ENCODE measurements at regions not wholly inside any gene's neighbourhood (a gene's known extent, or its start where the extent isn't known, plus 50 kb on each side); places are given as distances from the start of the nearest gene placed in this dataset.

DNA sequence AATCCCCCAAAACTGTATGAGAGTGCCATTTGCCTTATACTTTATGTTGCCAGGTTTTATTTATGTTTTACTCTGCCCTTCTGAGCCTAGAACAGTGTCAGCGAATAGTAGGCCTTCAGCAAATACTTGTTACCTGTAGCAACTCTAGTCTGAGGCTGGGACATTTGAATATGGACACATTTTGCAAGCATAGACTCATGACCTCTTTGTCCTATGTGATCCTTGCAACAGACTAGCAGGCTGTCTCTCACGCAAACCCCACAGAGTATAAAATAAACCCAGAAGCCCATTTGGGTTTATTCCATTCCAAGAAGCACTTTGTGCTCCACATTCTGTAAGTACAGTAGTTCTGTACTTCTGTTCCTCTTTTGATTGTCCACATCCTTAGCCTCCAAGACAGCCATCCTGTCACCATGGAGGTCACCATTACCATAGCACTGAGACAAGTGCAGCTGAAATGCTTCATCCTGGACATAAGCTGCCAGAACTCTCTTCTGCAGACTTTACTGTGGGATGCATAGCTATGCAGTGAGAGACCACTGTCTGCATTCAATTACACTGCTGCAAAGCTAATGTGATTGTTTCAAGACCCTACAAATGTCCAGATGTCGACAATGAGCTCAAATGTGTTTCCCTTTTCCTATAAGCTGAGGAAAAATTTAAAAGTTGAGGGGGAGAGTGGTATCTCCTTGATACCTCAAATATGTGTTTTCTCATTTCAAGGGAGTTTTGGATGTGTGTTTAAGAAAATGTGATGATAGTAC, 425.7 kb downstream of the PID1 start:
- 89 to 91% methylated on average over 3 of the region's 3 CpGs for WGBS, 2 donors
- H3K4me3 ChIP-seq (replicated peaks in 1 of 3): no peak overlapping the region
- no peaks in the 10 kb centered on the region for H3K4me1 ChIP-seq
- no peaks in the 10 kb centered on the region for H3K9me3 ChIP-seq
- intact Hi-C loops (cut with DNase I): no loop called here
- H3K27ac ChIP-seq: no peak overlapping the region
- no peak for DNase-seq
- H3K36me3 ChIP-seq: no peaks in the 10 kb centered on the region
- TF ChIP-seq, protein P1, sequence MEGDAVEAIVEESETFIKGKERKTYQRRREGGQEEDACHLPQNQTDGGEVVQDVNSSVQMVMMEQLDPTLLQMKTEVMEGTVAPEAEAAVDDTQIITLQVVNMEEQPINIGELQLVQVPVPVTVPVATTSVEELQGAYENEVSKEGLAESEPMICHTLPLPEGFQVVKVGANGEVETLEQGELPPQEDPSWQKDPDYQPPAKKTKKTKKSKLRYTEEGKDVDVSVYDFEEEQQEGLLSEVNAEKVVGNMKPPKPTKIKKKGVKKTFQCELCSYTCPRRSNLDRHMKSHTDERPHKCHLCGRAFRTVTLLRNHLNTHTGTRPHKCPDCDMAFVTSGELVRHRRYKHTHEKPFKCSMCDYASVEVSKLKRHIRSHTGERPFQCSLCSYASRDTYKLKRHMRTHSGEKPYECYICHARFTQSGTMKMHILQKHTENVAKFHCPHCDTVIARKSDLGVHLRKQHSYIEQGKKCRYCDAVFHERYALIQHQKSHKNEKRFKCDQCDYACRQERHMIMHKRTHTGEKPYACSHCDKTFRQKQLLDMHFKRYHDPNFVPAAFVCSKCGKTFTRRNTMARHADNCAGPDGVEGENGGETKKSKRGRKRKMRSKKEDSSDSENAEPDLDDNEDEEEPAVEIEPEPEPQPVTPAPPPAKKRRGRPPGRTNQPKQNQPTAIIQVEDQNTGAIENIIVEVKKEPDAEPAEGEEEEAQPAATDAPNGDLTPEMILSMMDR (IDR thresholded peaks at IDR 0.05): no peak
- TF ChIP-seq POLR2A (IDR thresholded peaks at IDR 0.05): no peak
- no peaks in the 10 kb centered on the region for H3K27me3 ChIP-seq

DNA sequence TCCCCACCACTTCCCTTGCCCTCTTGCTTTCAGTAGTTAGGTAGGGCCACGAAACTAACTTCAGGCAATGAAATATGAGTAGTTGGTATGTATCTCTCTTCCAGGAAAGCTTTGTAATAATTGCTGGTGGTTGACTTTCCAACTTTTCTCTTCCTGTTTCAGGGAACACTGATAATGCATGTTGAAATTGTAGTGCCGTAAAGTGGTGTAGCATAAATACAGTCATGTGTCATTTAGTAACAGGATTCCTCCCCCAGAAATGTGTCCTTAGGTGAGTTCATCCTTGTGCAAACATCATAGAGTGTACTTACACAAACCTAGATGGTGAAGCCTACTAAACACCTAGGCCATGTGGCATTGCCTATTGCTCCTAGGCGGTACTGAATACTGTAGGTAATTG, 429.2 kb downstream of the PID1 start:
- Histone ChIP-seq H3K27ac (peak overlapping the region in 1 of 3 donors; percentile 3), H3K4me1 (no peaks in the 10 kb centered on the region), H3K36me3 (no peaks in the 10 kb centered on the region), H3K27me3 (no peaks in the 10 kb centered on the region), H3K9me3 (no peaks in the 10 kb centered on the region), H3K4me3 (replicated peaks in 1 of 3) (no peak overlapping the region)
- 66 to 83% methylated on average over 3 of the region's 3 CpGs for WGBS, 2 donors
- intact Hi-C loops (cut with DNase I): no loop called here
- no peak for DNase-seq
- TF ChIP-seq, protein P1 (IDR thresholded peaks at IDR 0.05): no peak
- TF ChIP-seq POLR2A (IDR thresholded peaks at IDR 0.05): no peak

DNA sequence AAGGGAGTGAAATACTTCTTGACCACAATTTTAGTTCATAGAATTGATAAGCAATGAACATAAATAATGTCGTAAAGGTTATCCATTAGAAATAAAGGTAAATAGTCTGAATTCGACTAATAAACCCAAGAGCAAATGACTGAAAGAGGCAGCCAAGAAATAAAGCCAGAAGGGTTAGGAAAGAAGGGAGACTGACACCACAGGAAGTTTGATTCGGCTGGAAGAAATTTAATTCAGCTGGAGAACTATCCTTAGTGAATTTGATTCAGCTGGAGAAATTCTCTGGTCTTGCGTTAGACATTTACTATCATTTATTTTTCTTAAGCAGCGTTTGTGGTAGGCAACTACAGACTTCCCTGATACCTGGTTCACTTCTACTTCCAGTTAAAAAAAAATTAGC, 429.6 kb downstream of the PID1 start:
- Histone ChIP-seq H3K4me1 (no peaks in the 10 kb centered on the region), H3K36me3 (no peaks in the 10 kb centered on the region), H3K27me3 (no peaks in the 10 kb centered on the region), H3K9me3 (no peaks in the 10 kb centered on the region), H3K27ac (peak overlapping the region in 1 of 3 donors; percentile 3), H3K4me3 (replicated peaks in 1 of 3) (no peak overlapping the region)
- no peak for TF ChIP-seq POLR2A (IDR thresholded peaks at IDR 0.05)
- TF ChIP-seq, protein P1 (IDR thresholded peaks at IDR 0.05): no peak
- intact Hi-C loops (cut with DNase I): no loop called here
- WGBS, 2 donors: 75 to 78% methylated on average over 5 of the region's 5 CpGs
- DNase-seq: no peak

DNA sequence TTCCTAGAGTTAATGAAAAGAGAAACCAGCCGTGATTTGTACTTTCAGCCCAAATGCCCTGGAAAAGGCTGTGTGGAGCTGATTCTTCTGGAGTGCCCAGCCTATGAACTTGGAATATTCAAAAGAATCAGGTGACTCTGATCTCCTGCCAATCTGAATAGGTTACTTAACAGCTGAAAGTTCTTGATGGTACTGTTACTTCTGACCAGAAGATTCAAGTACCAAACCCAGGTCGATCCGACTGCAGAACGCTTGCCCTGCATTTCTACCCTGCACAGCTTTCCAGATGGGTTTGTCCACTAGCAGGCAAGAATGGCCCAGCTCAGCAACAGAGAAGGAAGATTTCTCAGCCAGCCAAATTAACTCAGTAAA, 430.4 kb downstream of the PID1 start:
- Histone ChIP-seq H3K9me3 (no peaks in the 10 kb centered on the region), H3K27me3 (no peaks in the 10 kb centered on the region), H3K4me3 (replicated peaks in 1 of 3) (no peak overlapping the region), H3K36me3 (no peaks in the 10 kb centered on the region), H3K4me1 (no peaks in the 10 kb centered on the region), H3K27ac (peak overlapping the region in 1 of 3 donors; percentile 3)
- DNase-seq: no peak
- WGBS, 2 donors: 77 to 91% methylated on average over 4 of the region's 4 CpGs
- TF ChIP-seq, protein P1 (IDR thresholded peaks at IDR 0.05): no peak
- TF ChIP-seq POLR2A (IDR thresholded peaks at IDR 0.05): no peak
- intact Hi-C loops (cut with DNase I): no loop called here

DNA sequence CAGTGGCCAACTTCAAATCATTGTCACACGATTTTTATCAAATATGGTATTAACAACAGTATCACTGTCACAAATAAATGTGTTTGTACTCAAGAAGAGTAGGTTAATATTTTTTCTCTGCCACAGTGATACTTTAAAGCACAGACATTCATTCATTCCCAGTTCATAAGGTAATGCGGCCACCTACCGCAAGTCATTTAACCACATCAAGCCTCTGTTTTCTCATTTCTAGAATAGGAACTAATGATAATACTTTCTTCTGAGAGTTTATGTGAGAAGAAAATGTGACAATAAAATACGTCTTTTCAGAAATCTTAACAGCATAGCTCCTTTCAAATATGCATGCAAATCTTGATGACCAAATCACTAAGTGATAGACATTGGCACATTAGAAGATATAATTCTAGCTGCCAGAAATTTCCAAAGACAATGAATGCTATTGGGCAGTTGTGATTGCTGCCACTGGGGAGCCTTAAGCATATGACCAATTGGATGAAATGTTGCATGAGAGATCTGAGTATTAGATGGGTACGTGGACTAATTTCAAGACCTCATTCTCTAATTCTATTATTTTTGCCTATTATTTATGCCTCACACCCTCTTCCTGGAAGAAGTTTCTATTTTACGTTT, 430.9 kb downstream of the PID1 start:
- intact Hi-C loops (cut with DNase I): no loop called here
- H3K4me1 ChIP-seq: no peaks in the 10 kb centered on the region
- H3K27me3 ChIP-seq: no peaks in the 10 kb centered on the region
- H3K36me3 ChIP-seq: no peaks in the 10 kb centered on the region
- TF ChIP-seq POLR2A (IDR thresholded peaks at IDR 0.05): no peak
- TF ChIP-seq, protein P1 (IDR thresholded peaks at IDR 0.05): no peak
- no peak for DNase-seq
- H3K9me3 ChIP-seq: no peaks in the 10 kb centered on the region
- no peak overlapping the region for H3K4me3 ChIP-seq (replicated peaks in 1 of 3)
- 79 to 86% methylated on average over 6 of the region's 6 CpGs for WGBS, 2 donors
- no peak overlapping the region for H3K27ac ChIP-seq

Measured in thyroid gland (tissue), 4 donors.